GM12874 (cell line): ENCODE measurements at regions not wholly inside any gene's neighbourhood (a gene's known extent, or its start where the extent isn't known, plus 50 kb on each side); places are given as distances from the start of the nearest gene placed in this dataset.

Experiments
- CTCF ChIP-seq: IDR thresholded peaks from 2 replicates; pipeline ENCODE4 v1.5.1; 2011; ENCODE audit warnings: low read depth, mild to moderate bottlenecking, control low read depth, low read length, moderate library complexity; ENCODE audit not compliant: insufficient read depth

- TF ChIP-seq CTCF = no peak
These were observed 253.4 kb downstream of the C12orf50 start for GRCh38 chr12:87775784-87776183.

GRCh38 chr12:87775051-87775450 lies 254.2 kb downstream of the C12orf50 start:
- no peak for TF ChIP-seq CTCF

GRCh38 chr12:87772401-87772800 lies 256.8 kb downstream of the C12orf50 start:
- no peak for TF ChIP-seq CTCF

- TF ChIP-seq CTCF = no peak
These were observed 260.5 kb downstream of the C12orf50 start for GRCh38 chr12:87768501-87769287.

- TF ChIP-seq CTCF = no peak
These were observed 263.2 kb downstream of the C12orf50 start for GRCh38 chr12:87766044-87766443.

- no peak for TF ChIP-seq CTCF
These were observed 268.3 kb downstream of the C12orf50 start for GRCh38 chr12:87760943-87761342.

GRCh38 chr12:87758271-87758670 lies 270.9 kb downstream of the C12orf50 start:
- TF ChIP-seq CTCF = no peak

- no peak for TF ChIP-seq CTCF
These were observed 272.5 kb downstream of the C12orf50 start for GRCh38 chr12:87756721-87757120.
